Astrocyte of the cerebellum (primary cell): ENCODE measurements at regions not wholly inside any gene's neighbourhood (a gene's known extent, or its start where the extent isn't known, plus 50 kb on each side); places are given as distances from the start of the nearest gene placed in this dataset.

Source experiments
- DNase-seq: peaks from one replicate; pipeline ENCODE4 v3.0.0-alpha.2; 2011; ENCODE audit warnings: low read depth
- H3K4me3 ChIP-seq: 2 replicates; pipeline ENCODE4 v1.5.1; 2011; ENCODE audit warnings: mild to moderate bottlenecking, low read depth, low read length, moderate library complexity
- CTCF ChIP-seq: IDR thresholded peaks from 2 replicates; pipeline ENCODE4 v1.5.1; 2012; ENCODE audit warnings: low read length, low read depth, moderate library complexity, mild to moderate bottlenecking; ENCODE audit errors: missing control alignments
- in situ Hi-C: cut with HindIII; loops from 2 replicates; pipeline ENCODE4 v1.10.0; 2017; ENCODE audit warnings: low sequenced_read_pairs

GRCh38 chr5:17713301-17713700 is 79.0 kb downstream of the TAF11L14 start:
- no peak overlapping the region for H3K4me3 ChIP-seq
- no peak for TF ChIP-seq CTCF
- in situ Hi-C loops = no loop called here
- DNase-seq = no peak

- no peak overlapping the region for H3K4me3 ChIP-seq
- DNase-seq = no peak
- in situ Hi-C loops = no loop called here
- TF ChIP-seq CTCF = no peak
Measured at GRCh38 chr5:17714186-17714585, 79.9 kb downstream of the TAF11L14 start.

GRCh38 chr5:17719592-17719991 is 85.3 kb downstream of the TAF11L14 start:
- DNase-seq = no peak
- in situ Hi-C loops = no loop called here
- no peak overlapping the region for H3K4me3 ChIP-seq
- TF ChIP-seq CTCF = no peak

- no peak overlapping the region for H3K4me3 ChIP-seq
- no peak for DNase-seq
- no peak for TF ChIP-seq CTCF
- in situ Hi-C loops = no loop called here
Measured at GRCh38 chr5:17720071-17720470, 85.8 kb downstream of the TAF11L14 start.

GRCh38 chr5:17723876-17724275 is 89.6 kb downstream of the TAF11L14 start:
- in situ Hi-C loops = no loop called here
- TF ChIP-seq CTCF = no peak
- H3K4me3 ChIP-seq = no peak overlapping the region
- no peak for DNase-seq

GRCh38 chr5:17727098-17727497 is 92.8 kb downstream of the TAF11L14 start:
- in situ Hi-C loops = loop anchor here (25.0 kb wide), 1 partner anchor 1190 kb away; no protein-coding TSS in a partner anchor
- H3K4me3 ChIP-seq = no peak overlapping the region
- TF ChIP-seq CTCF = no peak
- DNase-seq = peak; percentile 35

GRCh38 chr5:17730421-17730820 is 96.2 kb downstream of the TAF11L14 start:
- H3K4me3 ChIP-seq = no peak overlapping the region
- DNase-seq = no peak
- in situ Hi-C loops = loop anchor here (25.0 kb wide), 1 partner anchor 1193 kb away; no protein-coding TSS in a partner anchor
- no peak for TF ChIP-seq CTCF
